BJ (cell line): ENCODE measurements at regions not wholly inside any gene's neighbourhood (a gene's known extent, or its start where the extent isn't known, plus 50 kb on each side); places are given as distances from the start of the nearest gene placed in this dataset.

Experiments
- CTCF ChIA-PET: fragments of 350-600 bp; formaldehyde crosslinking; extraction: SDS; loops from one replicate; lab custom pipeline; 2021; ENCODE audit warnings: antibody characterized with exemption, inconsistent platforms; lab: Yijun Ruan, JAX
- POLR2A ChIA-PET: fragments of 300-600 bp; sonication (Branson Sonifier 250); formaldehyde crosslinking; extraction: SDS; loops from one replicate; lab custom pipeline; 2021; ENCODE audit warnings: antibody characterized with exemption; lab: Charles Lee
- DNase-seq: peaks from one replicate; pipeline ENCODE4 v3.0.0-alpha.2; 2011; ENCODE audit warnings: low read depth
- H3K27me3 ChIP-seq: 2 replicates; pipeline ENCODE4 v1.6.0; 2011; ENCODE audit warnings: low read length; ENCODE audit not compliant: control insufficient read depth, insufficient read depth
- H3K36me3 ChIP-seq: 2 replicates; pipeline ENCODE4 v1.5.1; 2011; ENCODE audit warnings: low read length; ENCODE audit not compliant: control insufficient read depth, insufficient read depth
- H3K4me3 ChIP-seq: 2 replicates; pipeline ENCODE4 v1.5.1; 2011; ENCODE audit warnings: low read depth, mild to moderate bottlenecking, control low read depth, low read length
- TF ChIP-seq, protein P1 (sequence below): IDR thresholded peaks from 2 replicates; pipeline ENCODE4 v1.5.1; 2011; ENCODE audit warnings: low read depth, mild to moderate bottlenecking, control low read depth, inconsistent platforms, low read length, moderate library complexity; ENCODE audit not compliant: insufficient read depth

DNA sequence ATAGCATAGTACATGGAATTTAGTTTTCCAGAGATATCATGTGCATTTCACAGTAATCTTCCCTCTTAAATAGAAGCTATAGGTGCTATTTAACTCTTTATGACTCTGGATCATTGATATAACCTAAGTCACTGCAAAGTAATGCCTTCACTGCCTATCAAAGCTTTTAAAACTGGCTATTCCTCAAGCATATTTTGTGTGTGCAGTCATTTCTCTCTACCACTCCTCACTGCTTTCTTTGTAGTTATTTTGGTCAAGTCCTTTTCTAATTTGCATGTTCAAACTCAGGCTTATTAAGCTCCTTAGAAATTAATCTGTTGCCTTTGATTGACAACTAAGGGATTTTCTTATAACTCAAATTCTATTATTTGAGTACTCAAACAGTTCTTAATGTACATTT, 79.4 kb upstream of the PLEKHG7 start:
- DNase-seq = no peak
- H3K4me3 ChIP-seq = no peak overlapping the region
- CTCF ChIA-PET = interaction anchor here (0.7 to 1.9 kb wide), 3 partner anchors 9 to 1042 kb away, joined by 3 to 5 read pairs (median 3); no protein-coding TSS in a partner anchor
- no peaks in the 10 kb centered on the region for H3K36me3 ChIP-seq
- no peaks in the 10 kb centered on the region for H3K27me3 ChIP-seq
- POLR2A ChIA-PET = no interaction called here
- TF ChIP-seq, protein P1, sequence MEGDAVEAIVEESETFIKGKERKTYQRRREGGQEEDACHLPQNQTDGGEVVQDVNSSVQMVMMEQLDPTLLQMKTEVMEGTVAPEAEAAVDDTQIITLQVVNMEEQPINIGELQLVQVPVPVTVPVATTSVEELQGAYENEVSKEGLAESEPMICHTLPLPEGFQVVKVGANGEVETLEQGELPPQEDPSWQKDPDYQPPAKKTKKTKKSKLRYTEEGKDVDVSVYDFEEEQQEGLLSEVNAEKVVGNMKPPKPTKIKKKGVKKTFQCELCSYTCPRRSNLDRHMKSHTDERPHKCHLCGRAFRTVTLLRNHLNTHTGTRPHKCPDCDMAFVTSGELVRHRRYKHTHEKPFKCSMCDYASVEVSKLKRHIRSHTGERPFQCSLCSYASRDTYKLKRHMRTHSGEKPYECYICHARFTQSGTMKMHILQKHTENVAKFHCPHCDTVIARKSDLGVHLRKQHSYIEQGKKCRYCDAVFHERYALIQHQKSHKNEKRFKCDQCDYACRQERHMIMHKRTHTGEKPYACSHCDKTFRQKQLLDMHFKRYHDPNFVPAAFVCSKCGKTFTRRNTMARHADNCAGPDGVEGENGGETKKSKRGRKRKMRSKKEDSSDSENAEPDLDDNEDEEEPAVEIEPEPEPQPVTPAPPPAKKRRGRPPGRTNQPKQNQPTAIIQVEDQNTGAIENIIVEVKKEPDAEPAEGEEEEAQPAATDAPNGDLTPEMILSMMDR = no peak

DNA sequence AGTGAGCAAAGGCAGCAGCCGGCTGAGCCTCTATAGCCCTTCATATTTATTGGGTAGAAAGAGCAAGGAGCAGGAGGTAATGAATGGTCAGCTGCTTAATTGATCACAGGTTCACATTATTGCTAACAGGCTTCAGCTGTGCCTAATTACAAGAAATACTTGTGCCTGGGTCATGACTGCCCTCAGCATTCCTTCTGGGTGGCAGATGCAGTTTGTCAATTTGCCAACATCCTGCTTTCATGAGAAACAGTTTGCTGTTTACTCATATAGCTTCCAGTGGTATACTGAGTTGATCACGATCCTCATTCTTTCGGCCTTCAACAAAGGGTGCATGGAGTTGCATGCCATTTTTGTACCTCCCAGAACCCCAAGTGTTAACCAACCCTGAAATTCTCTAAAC, 81.0 kb upstream of the PLEKHG7 start:
- no peak for DNase-seq
- TF ChIP-seq, protein P1 = no peak
- ChIA-PET POLR2A (no interaction called here), CTCF (interaction anchor here (1.2 kb wide), 1 partner anchor 810 kb away, joined by 4 read pairs; no protein-coding TSS in a partner anchor)
- no peaks in the 10 kb centered on the region for H3K36me3 ChIP-seq
- no peaks in the 10 kb centered on the region for H3K27me3 ChIP-seq
- no peak overlapping the region for H3K4me3 ChIP-seq

DNA sequence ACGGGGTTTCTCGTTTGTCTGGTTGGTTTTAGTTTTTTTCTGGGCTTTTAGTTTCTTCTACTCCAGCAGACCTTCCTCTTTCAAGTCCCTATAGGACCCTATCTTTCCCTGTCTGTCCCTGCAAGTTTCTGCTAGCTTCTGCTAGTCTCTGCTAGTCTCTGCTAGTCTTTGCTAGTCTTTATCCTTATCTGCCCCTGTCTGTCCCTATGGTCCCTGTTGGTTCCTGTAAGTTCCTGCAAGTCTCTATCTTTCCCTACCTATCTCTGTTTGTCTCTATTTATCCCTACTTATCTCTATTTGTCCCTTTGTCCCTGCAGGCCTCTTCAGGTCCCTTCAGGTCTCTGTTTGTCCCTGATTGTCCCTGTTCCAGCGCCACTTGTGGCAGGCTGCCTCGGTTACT, 81.5 kb upstream of the PLEKHG7 start:
- no peak for DNase-seq
- POLR2A ChIA-PET = no interaction called here
- Histone ChIP-seq H3K4me3 (no peak overlapping the region), H3K27me3 (no peaks in the 10 kb centered on the region), H3K36me3 (no peaks in the 10 kb centered on the region)
- CTCF ChIA-PET = interaction anchor here (1.2 kb wide), 1 partner anchor 810 kb away, joined by 4 read pairs; no protein-coding TSS in a partner anchor
- TF ChIP-seq, protein P1 = no peak

DNA sequence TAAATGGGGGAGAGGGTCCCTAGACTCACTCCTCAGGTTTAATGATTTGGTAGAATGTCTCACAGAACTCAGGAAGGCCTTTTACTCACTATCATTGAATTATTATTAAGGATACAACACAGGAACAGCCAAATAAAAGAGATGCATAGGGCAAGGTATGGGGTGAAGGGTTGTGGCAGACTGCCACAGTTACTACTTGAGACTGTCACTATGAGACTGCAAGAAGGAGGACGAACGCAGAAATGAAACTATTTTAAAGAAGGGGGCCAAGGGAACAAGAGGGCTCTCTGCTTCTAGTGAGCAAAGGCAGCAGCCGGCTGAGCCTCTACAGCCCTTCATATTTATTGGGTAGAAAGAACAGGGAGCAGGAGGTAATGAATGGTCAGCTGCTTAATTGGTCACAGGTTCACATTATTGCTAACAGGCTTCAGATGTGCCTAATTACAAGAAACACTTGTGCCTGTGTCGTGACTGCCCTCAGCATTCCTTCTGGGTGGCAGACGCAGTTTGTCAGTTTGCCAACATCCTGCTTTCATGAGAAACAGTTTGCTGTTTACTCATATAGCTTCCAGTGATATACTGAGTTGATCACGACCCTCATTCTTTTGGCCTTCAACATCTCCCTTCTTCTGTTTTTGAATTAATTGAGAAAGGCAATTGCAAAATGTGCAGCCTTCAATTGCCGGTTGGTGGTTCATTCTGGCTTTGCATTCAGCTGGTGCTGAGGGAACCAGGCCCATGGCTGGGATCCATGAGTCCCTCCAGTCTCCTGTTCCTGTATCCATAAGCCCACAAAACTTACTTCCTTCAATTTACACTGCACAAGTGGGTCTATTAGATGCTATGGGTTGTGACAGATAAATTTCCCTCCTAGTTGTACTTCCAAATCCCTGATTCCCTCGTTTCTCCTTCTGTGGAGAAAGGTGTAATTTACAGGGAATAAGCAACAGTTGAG, 82.8 kb upstream of the PLEKHG7 start:
- TF ChIP-seq, protein P1 = no peak
- no peak for DNase-seq
- POLR2A ChIA-PET = no interaction called here
- Histone ChIP-seq H3K4me3 (no peak overlapping the region), H3K27me3 (no peaks in the 10 kb centered on the region), H3K36me3 (no peaks in the 10 kb centered on the region)
- CTCF ChIA-PET = interaction anchor here (2.5 kb wide), 1 partner anchor 11 kb away, joined by 10 read pairs; no protein-coding TSS in a partner anchor

DNA sequence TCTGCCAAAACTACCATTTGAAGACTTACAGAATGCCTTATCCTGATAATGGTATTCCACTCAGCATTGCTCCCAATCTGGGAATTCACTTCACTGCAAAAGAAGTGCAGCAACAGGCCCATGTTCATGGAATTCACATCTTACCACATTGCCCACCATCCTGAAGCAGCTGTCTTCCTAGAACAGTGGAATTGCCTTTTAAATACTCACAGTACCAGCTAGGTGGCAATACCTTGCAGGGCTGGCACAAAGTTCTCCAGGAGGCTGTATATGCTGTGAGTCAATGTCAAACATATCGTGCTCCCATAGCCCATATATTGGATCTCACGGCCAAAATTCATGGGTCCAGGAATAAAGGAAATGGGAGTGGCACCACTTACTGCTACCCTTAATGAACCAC, 83.8 kb upstream of the PLEKHG7 start:
- POLR2A ChIA-PET = no interaction called here
- no peak for DNase-seq
- Histone ChIP-seq H3K27me3 (no peaks in the 10 kb centered on the region), H3K36me3 (no peaks in the 10 kb centered on the region), H3K4me3 (no peak overlapping the region)
- TF ChIP-seq, protein P1 = no peak
- CTCF ChIA-PET = interaction anchor here (2.5 kb wide), 1 partner anchor 10 kb away, joined by 10 read pairs; no protein-coding TSS in a partner anchor
